B cell (primary cell): ENCODE measurements at regions not wholly inside any gene's neighbourhood (a gene's known extent, or its start where the extent isn't known, plus 50 kb on each side); places are given as distances from the start of the nearest gene placed in this dataset.

Experiments
- CTCF ChIP-seq: fragments of 200-600 bp; IDR thresholded peaks from one replicate; pipeline ENCODE4 v1.8.0; 2022; ENCODE audit warnings: antibody characterized with exemption, mild to moderate bottlenecking
- EZH2 ChIP-seq: IDR thresholded peaks from 2 replicates; pipeline ENCODE4 v1.6.1; 2012; ENCODE audit warnings: borderline replicate concordance, low read depth, mild to moderate bottlenecking, moderate library complexity, low read length; ENCODE audit not compliant: insufficient read depth, poor library complexity, severe bottlenecking

GRCh38 chr6:163748886-163749285 is 334.4 kb downstream of the QKI start:
- TF ChIP-seq EZH2 (no peak), CTCF (no peak)
